Nephron progenitor cell (in vitro differentiated cells): ENCODE measurements at regions not wholly inside any gene's neighbourhood (a gene's known extent, or its start where the extent isn't known, plus 50 kb on each side); places are given as distances from the start of the nearest gene placed in this dataset.

Source experiments
- DNase-seq: peaks from one replicate; pipeline ENCODE4 v3.0.0; 2021
- H3K27ac Mint-ChIP-seq: 2 replicates; pipeline ENCODE4 v1.8.0; 2021; ENCODE audit warnings: mild to moderate bottlenecking, moderate library complexity, mixed read lengths
- H3K27me3 Mint-ChIP-seq: 2 replicates; pipeline ENCODE4 v1.8.0; 2021; ENCODE audit warnings: mild to moderate bottlenecking, low read depth, mixed read lengths; ENCODE audit not compliant: poor library complexity
- H3K36me3 Mint-ChIP-seq: 2 replicates; pipeline ENCODE4 v1.8.0; 2021; ENCODE audit warnings: low read depth, mixed read lengths
- H3K4me1 Mint-ChIP-seq: 2 replicates; pipeline ENCODE4 v1.8.0; 2021; ENCODE audit warnings: mixed read lengths
- H3K4me3 Mint-ChIP-seq: 2 replicates; pipeline ENCODE4 v1.8.0; 2021; ENCODE audit warnings: mild to moderate bottlenecking, moderate library complexity, mixed read lengths
- H3K9me3 Mint-ChIP-seq: 2 replicates; pipeline ENCODE4 v1.8.0; 2021; ENCODE audit warnings: mild to moderate bottlenecking, moderate library complexity, mixed read lengths
- TF ChIP-seq, protein P1 (sequence below): fragments of 200-600 bp; sonication (generic); IDR thresholded peaks from 2 replicates; pipeline ENCODE4 v1.5.0; 2021; ENCODE audit warnings: antibody characterized with exemption

DNA sequence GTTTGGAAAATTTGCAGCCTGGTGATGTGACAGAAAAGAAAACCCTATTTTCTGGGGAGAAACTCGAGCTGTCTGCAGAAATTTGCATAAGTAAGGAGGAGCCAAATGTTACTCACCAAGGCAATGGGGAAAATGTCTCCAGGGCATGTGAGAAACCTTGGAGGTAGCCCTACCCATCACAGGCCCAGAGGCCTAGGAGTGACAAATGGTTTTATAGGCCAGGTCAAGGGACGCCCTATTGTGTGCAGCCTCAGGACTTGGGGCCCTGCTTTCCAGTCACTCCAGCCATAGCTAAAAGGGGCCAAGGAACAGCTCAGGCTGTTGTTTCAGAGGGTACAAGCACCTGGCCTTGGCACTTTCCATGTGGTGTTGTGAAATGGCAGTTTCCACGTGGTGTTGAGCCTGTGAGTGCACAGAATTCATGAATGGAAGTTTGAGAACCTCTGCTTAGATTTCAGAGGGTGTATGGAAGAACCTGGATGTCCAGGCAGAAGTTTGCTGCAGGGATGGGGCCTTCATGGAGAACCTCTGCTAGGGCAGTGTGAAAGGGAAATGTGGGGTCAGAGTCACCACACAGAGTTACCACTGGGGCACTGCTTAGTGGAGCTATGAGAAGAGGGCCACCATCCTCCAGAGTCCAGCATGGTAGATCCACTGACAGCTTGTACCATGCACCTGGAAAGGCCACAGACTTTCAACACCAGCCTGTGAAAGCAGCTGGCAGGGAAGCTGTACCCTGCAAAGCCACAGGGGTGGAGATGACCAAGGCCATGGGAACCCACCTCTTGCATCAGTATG lies 637.6 kb upstream of the EPHA5 start:
- Mint-ChIP-seq H3K4me3 (no peak overlapping the region), H3K27me3 (no peaks in the 10 kb centered on the region), H3K27ac (no peak overlapping the region), H3K36me3 (peaks cover 7% of the 10 kb centered on the region), H3K4me1 (no peaks in the 10 kb centered on the region), H3K9me3 (peaks cover 18% of the 10 kb centered on the region)
- TF ChIP-seq, protein P1, sequence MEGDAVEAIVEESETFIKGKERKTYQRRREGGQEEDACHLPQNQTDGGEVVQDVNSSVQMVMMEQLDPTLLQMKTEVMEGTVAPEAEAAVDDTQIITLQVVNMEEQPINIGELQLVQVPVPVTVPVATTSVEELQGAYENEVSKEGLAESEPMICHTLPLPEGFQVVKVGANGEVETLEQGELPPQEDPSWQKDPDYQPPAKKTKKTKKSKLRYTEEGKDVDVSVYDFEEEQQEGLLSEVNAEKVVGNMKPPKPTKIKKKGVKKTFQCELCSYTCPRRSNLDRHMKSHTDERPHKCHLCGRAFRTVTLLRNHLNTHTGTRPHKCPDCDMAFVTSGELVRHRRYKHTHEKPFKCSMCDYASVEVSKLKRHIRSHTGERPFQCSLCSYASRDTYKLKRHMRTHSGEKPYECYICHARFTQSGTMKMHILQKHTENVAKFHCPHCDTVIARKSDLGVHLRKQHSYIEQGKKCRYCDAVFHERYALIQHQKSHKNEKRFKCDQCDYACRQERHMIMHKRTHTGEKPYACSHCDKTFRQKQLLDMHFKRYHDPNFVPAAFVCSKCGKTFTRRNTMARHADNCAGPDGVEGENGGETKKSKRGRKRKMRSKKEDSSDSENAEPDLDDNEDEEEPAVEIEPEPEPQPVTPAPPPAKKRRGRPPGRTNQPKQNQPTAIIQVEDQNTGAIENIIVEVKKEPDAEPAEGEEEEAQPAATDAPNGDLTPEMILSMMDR = no peak
- DNase-seq = no peak

DNA sequence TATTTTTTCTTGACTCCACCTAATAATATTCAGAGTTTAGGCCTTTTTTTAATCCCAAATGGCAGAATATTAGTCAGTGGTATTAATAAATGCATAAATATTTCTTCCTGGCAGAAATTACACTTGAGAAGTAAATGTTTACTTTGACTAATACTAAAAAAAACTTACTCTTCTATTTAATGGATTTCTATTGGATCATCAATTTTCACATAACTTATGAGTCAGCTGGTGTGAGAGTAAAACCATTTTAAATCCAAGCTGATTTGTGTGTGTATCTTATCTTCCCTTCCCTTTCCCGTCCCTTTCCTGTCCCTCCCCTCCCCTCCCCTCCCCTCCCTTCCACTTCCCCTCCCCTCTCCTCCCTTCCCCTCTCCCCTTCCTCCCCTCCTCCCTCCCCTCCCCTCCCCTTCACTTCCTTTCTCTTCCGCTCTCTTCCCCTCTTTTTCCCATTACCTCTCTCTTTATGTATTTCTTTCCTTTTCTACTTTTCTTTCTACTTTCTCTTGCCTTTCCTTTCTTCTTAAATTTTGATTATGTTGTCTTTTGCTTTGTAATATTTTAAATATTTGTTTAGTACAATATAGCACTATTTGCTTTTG lies 630.1 kb upstream of the EPHA5 start:
- Mint-ChIP-seq H3K27me3 (no peaks in the 10 kb centered on the region), H3K9me3 (no peaks in the 10 kb centered on the region), H3K4me1 (no peaks in the 10 kb centered on the region), H3K36me3 (no peaks in the 10 kb centered on the region), H3K27ac (no peak overlapping the region), H3K4me3 (no peak overlapping the region)
- DNase-seq = no peak
- TF ChIP-seq, protein P1 = no peak

DNA sequence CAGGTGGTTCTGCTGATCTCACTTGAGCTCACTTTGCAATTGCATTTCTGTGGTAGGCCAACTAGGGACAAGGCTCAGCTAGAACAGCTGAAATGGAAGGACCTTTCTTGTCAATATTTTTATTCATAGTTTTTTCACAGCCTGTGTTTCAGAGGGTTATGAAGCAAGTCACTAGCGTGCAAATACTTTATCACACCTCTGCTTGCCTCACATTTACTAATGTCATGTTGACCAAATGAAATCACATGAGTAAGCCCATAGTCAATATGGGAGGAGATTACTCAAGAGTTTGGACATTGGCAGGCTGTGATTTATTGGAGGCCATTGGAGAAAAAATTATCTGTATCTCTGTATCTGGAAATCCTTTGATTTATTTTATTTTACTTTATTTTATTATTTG lies 628.3 kb upstream of the EPHA5 start:
- no peak for DNase-seq

DNA sequence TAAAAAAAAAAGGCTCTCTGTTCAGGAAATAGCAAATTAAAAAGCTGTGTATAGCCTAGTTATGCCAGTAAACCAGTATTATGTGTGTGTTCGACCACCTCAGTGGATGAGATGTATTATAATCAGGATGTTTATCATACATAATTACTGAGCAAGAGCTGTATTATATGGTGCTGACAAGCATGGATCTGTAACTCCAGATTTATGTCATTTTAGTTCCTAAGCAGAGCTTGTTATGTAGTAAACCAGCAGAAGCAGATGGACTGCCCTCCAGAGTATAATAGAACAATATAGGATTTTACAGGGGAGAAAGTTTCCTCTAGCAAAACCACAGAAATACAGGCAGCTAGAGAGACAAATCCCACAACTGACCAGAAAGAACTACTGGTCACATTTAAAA lies 627.4 kb upstream of the EPHA5 start:
- no peak for DNase-seq

More for the DNA sequence above, 628.3 kb upstream of the EPHA5 start:
- TF ChIP-seq, protein P1 = no peak
- no peak overlapping the region for H3K4me3 Mint-ChIP-seq
- no peaks in the 10 kb centered on the region for H3K9me3 Mint-ChIP-seq
- no peaks in the 10 kb centered on the region for H3K4me1 Mint-ChIP-seq
- H3K27ac Mint-ChIP-seq = no peak overlapping the region
- no peaks in the 10 kb centered on the region for H3K36me3 Mint-ChIP-seq
- no peaks in the 10 kb centered on the region for H3K27me3 Mint-ChIP-seq

DNA sequence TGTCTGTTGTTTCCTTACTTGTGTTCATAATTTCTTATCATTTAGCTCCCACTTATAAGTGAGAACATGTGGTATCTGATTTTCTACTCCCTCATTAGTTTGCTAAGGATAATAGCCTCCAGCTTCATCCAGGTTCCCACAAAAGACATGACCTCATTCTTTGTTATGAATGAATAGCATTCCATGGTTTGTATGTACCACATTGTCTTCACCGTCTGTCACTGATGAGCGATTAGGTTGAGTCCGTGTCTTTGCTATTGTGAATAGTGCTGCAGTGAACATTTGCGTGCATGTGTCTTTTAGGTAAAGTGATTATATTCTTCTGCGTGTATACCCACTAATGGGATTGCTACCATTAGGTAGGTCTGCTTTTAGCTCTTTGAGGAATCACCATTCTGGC lies 624.3 kb upstream of the EPHA5 start:
- H3K4me3 Mint-ChIP-seq = no peak overlapping the region
- no peak overlapping the region for H3K27ac Mint-ChIP-seq
- no peaks in the 10 kb centered on the region for H3K27me3 Mint-ChIP-seq
- H3K9me3 Mint-ChIP-seq = no peaks in the 10 kb centered on the region
- TF ChIP-seq, protein P1 = no peak
- DNase-seq = no peak
- H3K4me1 Mint-ChIP-seq = no peaks in the 10 kb centered on the region
- H3K36me3 Mint-ChIP-seq = no peaks in the 10 kb centered on the region

More for the DNA sequence above, 627.4 kb upstream of the EPHA5 start:
- Mint-ChIP-seq H3K4me1 (no peaks in the 10 kb centered on the region), H3K9me3 (no peaks in the 10 kb centered on the region), H3K27me3 (no peaks in the 10 kb centered on the region), H3K36me3 (no peaks in the 10 kb centered on the region), H3K4me3 (no peak overlapping the region), H3K27ac (no peak overlapping the region)
- TF ChIP-seq, protein P1 = no peak
